H9 (cell line): ENCODE measurements at regions not wholly inside any gene's neighbourhood (a gene's known extent, or its start where the extent isn't known, plus 50 kb on each side); places are given as distances from the start of the nearest gene placed in this dataset.

Experiments
- DNase-seq: peaks from one replicate; pipeline ENCODE4 v3.0.0-alpha.2; 2017
- H2AFZ ChIP-seq: one replicate; pipeline ENCODE4 v1.6.1; 2013; ENCODE audit warnings: mild to moderate bottlenecking, low read length, control low read depth, moderate library complexity
- H2AK5ac ChIP-seq: 2 replicates; pipeline ENCODE4 v1.6.1; 2013; ENCODE audit warnings: low read length, control low read depth, mixed read lengths; ENCODE audit not compliant: insufficient read length
- H2BK120ac ChIP-seq: one replicate; pipeline ENCODE4 v1.6.1; 2013; ENCODE audit warnings: low read depth, mild to moderate bottlenecking, low read length, control low read depth, inconsistent platforms; ENCODE audit not compliant: poor library complexity, severe bottlenecking
- H2BK12ac ChIP-seq: 2 replicates; pipeline ENCODE4 v1.6.1; 2013; ENCODE audit warnings: low read length, control low read depth, mixed read lengths, low read depth; ENCODE audit not compliant: insufficient read length
- H2BK15ac ChIP-seq: 2 replicates; pipeline ENCODE4 v1.6.1; 2013; ENCODE audit warnings: low read depth, low read length, control low read depth
- H2BK20ac ChIP-seq: one replicate; pipeline ENCODE4 v1.6.1; 2013; ENCODE audit warnings: low read depth, mild to moderate bottlenecking, low read length, control low read depth, inconsistent platforms; ENCODE audit not compliant: poor library complexity, severe bottlenecking
- H2BK5ac ChIP-seq: 2 replicates; pipeline ENCODE4 v1.6.1; 2013; ENCODE audit warnings: low read length, control low read depth, mixed read lengths; ENCODE audit not compliant: insufficient read length
- H3K14ac ChIP-seq: 2 replicates; pipeline ENCODE4 v1.6.1; 2013; ENCODE audit warnings: low read length, control low read depth; ENCODE audit not compliant: insufficient read depth
- H3K18ac ChIP-seq: 2 replicates; pipeline ENCODE4 v1.6.1; 2013; ENCODE audit warnings: low read depth, mild to moderate bottlenecking, mixed read lengths, low read length, control low read depth; ENCODE audit not compliant: insufficient read length
- H3K23ac ChIP-seq: 2 replicates; pipeline ENCODE4 v1.6.1; 2013; ENCODE audit warnings: low read length, control low read depth, mixed read lengths, low read depth; ENCODE audit not compliant: insufficient read length
- H3K23me2 ChIP-seq: 2 replicates; pipeline ENCODE4 v1.6.1; 2013; ENCODE audit warnings: low read depth, mild to moderate bottlenecking, mixed read lengths, low read length, control low read depth; ENCODE audit not compliant: insufficient read length, poor library complexity, severe bottlenecking
- H3K27ac ChIP-seq: 2 replicates; pipeline ENCODE4 v1.5.1; 2013; ENCODE audit warnings: low read length, control low read depth, mixed read lengths, low read depth; ENCODE audit not compliant: insufficient read length
- H3K27me3 ChIP-seq: 2 replicates; pipeline ENCODE4 v1.6.1; 2013; ENCODE audit warnings: low read length, control low read depth, inconsistent platforms; ENCODE audit not compliant: insufficient read depth
- H3K4ac ChIP-seq: 2 replicates; pipeline ENCODE4 v1.6.1; 2013; ENCODE audit warnings: low read depth, mild to moderate bottlenecking, control low read depth, inconsistent platforms, low read length, moderate library complexity
- H3K4me1 ChIP-seq: 2 replicates; pipeline ENCODE4 v1.6.1; 2013; ENCODE audit warnings: low read length, control low read depth, inconsistent platforms; ENCODE audit not compliant: insufficient read depth
- H3K4me2 ChIP-seq: 2 replicates; pipeline ENCODE4 v1.6.1; 2013; ENCODE audit warnings: low read length, control low read depth, mixed read lengths; ENCODE audit not compliant: insufficient read length, insufficient read depth
- H3K56ac ChIP-seq: 2 replicates; pipeline ENCODE4 v1.6.1; 2013; ENCODE audit warnings: low read depth, mild to moderate bottlenecking, mixed read lengths, low read length, control low read depth; ENCODE audit not compliant: insufficient read length
- H3K79me1 ChIP-seq: 2 replicates; pipeline ENCODE4 v1.6.1; 2013; ENCODE audit warnings: low read depth, mild to moderate bottlenecking, moderate library complexity, low read length, control low read depth, inconsistent platforms; ENCODE audit not compliant: insufficient read depth, poor library complexity, severe bottlenecking
- H3K79me2 ChIP-seq: 2 replicates; pipeline ENCODE4 v1.6.1; 2013; ENCODE audit warnings: low read length, control low read depth, inconsistent platforms; ENCODE audit not compliant: insufficient read depth
- H3K9ac ChIP-seq: 2 replicates; pipeline ENCODE4 v1.6.1; 2013; ENCODE audit warnings: low read length, control low read depth, mixed read lengths; ENCODE audit not compliant: insufficient read length; ENCODE audit errors: extremely low read depth
- H3K9me3 ChIP-seq: one replicate; pipeline ENCODE4 v1.6.1; 2013; ENCODE audit warnings: low read depth, low read length, inconsistent platforms; ENCODE audit not compliant: control insufficient read depth
- H3T11ph ChIP-seq: one replicate; pipeline ENCODE4 v1.6.1; 2013; ENCODE audit warnings: mild to moderate bottlenecking, low read length, control low read depth, inconsistent platforms
- H4K20me1 ChIP-seq: one replicate; pipeline ENCODE4 v1.6.1; 2013; ENCODE audit not compliant: control insufficient read depth, insufficient read length, insufficient read depth
- H4K5ac ChIP-seq: 2 replicates; pipeline ENCODE4 v1.6.1; 2013; ENCODE audit warnings: low read depth, mild to moderate bottlenecking, mixed read lengths, low read length, control low read depth; ENCODE audit not compliant: insufficient read length
- H4K8ac ChIP-seq: replicated peaks from 2 replicates; pipeline ENCODE4 v1.6.1; 2013; ENCODE audit warnings: low read length, control low read depth, mixed read lengths, low read depth; ENCODE audit not compliant: insufficient read length
- H4K91ac ChIP-seq: 2 replicates; pipeline ENCODE4 v1.6.1; 2013; ENCODE audit warnings: low read depth, mild to moderate bottlenecking, moderate library complexity, mixed read lengths, low read length, control low read depth; ENCODE audit not compliant: insufficient read length
- H3K27ac Mint-ChIP-seq, 3 experiments: 2 replicates in 2 of 3; 3 replicates in 1 of 3; pipeline ENCODE4 v1.8.0; 2020 to 2021; ENCODE audit warnings: mixed read lengths in 3 of 3, mild to moderate bottlenecking in 1 of 3, moderate library complexity in 1 of 3
- H3K27me3 Mint-ChIP-seq: 2 replicates; pipeline ENCODE4 v1.8.0; 2021; ENCODE audit warnings: low read depth, mild to moderate bottlenecking, moderate library complexity, mixed read lengths
- H3K36me3 Mint-ChIP-seq, 3 experiments: 2 replicates in 2 of 3; 3 replicates in 1 of 3; pipeline ENCODE4 v1.8.0; 2020 to 2021; ENCODE audit warnings: low read depth in 3 of 3, mixed read lengths in 3 of 3; ENCODE audit not compliant: insufficient read depth in 1 of 3
- H3K4me1 Mint-ChIP-seq, 2 experiments: 2 replicates each; pipeline ENCODE4 v1.8.0; 2020; ENCODE audit warnings: mixed read lengths in 2 of 2
- H3K4me3 Mint-ChIP-seq, 2 experiments: 2 replicates in 1 of 2; 3 replicates in 1 of 2; pipeline ENCODE4 v1.8.0; 2020 to 2021; ENCODE audit warnings: mild to moderate bottlenecking in 2 of 2, mixed read lengths in 2 of 2, moderate library complexity in 1 of 2
- H3K9me3 Mint-ChIP-seq, 2 experiments: 2 replicates in 1 of 2; 3 replicates in 1 of 2; pipeline ENCODE4 v1.8.0; 2020; ENCODE audit warnings: mild to moderate bottlenecking in 2 of 2, mixed read lengths in 2 of 2, moderate library complexity in 1 of 2
- WGBS: extraction: QIAGEN DNeasy Blood & Tissue Kit; methylation state at CpG from one replicate; pipeline ENCODE4 v1.1.7; 2013; ENCODE audit warnings: missing lambda C conversion rate, low lambda C conversion rate, mixed read lengths; ENCODE audit not compliant: insufficient read length; ENCODE audit errors: extremely low coverage; 5-methylcytosine and 5-hydroxymethylcytosine counted together
- TF ChIP-seq, protein P1 (sequence below): fragments of 200-600 bp; sonication (generic); conservative IDR thresholded peaks from 3 replicates; pipeline ENCODE4 v1.8.0; 2021; ENCODE audit warnings: antibody characterized with exemption, mild to moderate bottlenecking

DNA sequence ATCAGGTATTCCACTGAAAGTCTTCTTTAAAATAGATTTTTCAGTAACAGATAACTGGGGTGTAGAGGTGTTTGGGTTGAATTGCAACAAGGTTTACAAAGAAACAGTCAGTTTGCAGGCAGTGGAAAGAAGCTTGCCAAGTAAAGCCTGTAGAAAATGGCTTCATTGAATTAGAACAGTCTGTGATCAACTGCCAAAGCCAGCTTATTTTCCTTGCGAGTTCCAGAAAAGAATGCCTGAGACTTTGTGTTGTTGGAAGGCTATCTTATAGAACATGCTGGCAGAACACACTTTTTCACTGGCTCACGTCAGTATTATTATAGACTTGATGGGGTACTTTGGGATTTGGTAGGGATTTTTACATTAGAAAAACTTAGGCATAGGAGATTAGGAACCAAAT, 601.0 kb downstream of the XIRP2 start:
- no peaks in the 10 kb centered on the region for H3K9me3 ChIP-seq
- H2AFZ ChIP-seq, result no peak overlapping the region
- no peaks in the 10 kb centered on the region for H4K20me1 ChIP-seq
- no peak overlapping the region for H3K18ac ChIP-seq
- no peak overlapping the region for H3K4me3 Mint-ChIP-seq
- H3K79me1 ChIP-seq, result no peaks in the 10 kb centered on the region
- H2AK5ac ChIP-seq, result no peak overlapping the region
- H2BK5ac ChIP-seq, result no peak overlapping the region
- no peak for DNase-seq
- H3K27me3 ChIP-seq, result no peaks in the 10 kb centered on the region
- H4K91ac ChIP-seq, result no peak overlapping the region
- H3K36me3 Mint-ChIP-seq, result peaks cover 2 to 8% (median 3%) of the 10 kb centered on the region in 3 experiments; a peak in 5 of 7 replicates
- H2BK120ac ChIP-seq, result no peak overlapping the region
- H3K4ac ChIP-seq, result no peak overlapping the region
- H3K27me3 Mint-ChIP-seq, result no peaks in the 10 kb centered on the region
- H3K4me1 Mint-ChIP-seq, result peaks cover 18 to 20% of the 10 kb centered on the region in 2 experiments
- H4K5ac ChIP-seq, result no peak overlapping the region
- no peak overlapping the region for H2BK12ac ChIP-seq
- no peak overlapping the region for H3K9ac ChIP-seq
- TF ChIP-seq, protein P1, sequence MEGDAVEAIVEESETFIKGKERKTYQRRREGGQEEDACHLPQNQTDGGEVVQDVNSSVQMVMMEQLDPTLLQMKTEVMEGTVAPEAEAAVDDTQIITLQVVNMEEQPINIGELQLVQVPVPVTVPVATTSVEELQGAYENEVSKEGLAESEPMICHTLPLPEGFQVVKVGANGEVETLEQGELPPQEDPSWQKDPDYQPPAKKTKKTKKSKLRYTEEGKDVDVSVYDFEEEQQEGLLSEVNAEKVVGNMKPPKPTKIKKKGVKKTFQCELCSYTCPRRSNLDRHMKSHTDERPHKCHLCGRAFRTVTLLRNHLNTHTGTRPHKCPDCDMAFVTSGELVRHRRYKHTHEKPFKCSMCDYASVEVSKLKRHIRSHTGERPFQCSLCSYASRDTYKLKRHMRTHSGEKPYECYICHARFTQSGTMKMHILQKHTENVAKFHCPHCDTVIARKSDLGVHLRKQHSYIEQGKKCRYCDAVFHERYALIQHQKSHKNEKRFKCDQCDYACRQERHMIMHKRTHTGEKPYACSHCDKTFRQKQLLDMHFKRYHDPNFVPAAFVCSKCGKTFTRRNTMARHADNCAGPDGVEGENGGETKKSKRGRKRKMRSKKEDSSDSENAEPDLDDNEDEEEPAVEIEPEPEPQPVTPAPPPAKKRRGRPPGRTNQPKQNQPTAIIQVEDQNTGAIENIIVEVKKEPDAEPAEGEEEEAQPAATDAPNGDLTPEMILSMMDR, result no peak
- no CpG with 5 or more reads among the region's 2 CpGs for whole genome bisulfite sequencing
- H3K14ac ChIP-seq, result no peak overlapping the region
- no peak overlapping the region for H3K27ac ChIP-seq
- H3K23me2 ChIP-seq, result no peaks in the 10 kb centered on the region
- no peaks in the 10 kb centered on the region for H3K9me3 Mint-ChIP-seq
- H3K79me2 ChIP-seq, result no peaks in the 10 kb centered on the region
- H3K23ac ChIP-seq, result no peak overlapping the region
- no peak overlapping the region for H4K8ac ChIP-seq
- no peak overlapping the region for H3T11ph ChIP-seq
- H3K27ac Mint-ChIP-seq, result peak overlapping the region in 1 of 3 experiments; percentile 65; a peak in 1 of 7 replicates
- H2BK20ac ChIP-seq, result no peak overlapping the region
- H2BK15ac ChIP-seq, result no peak overlapping the region
- H3K56ac ChIP-seq, result no peak overlapping the region
- no peak overlapping the region for H3K4me2 ChIP-seq
- no peaks in the 10 kb centered on the region; the same call in 1 of the 2 replicates for H3K4me1 ChIP-seq
